ENCODE measurements at regions not wholly inside any gene's neighbourhood (a gene's known extent, or its start where the extent isn't known, plus 50 kb on each side); places are given as distances from the start of the nearest gene placed in this dataset.
"Not testable (repeated sequence)": the region's sequence is repeated elsewhere in the genome, so short reads cannot be mapped to it uniquely, and the experiment has no call there.

DNA sequence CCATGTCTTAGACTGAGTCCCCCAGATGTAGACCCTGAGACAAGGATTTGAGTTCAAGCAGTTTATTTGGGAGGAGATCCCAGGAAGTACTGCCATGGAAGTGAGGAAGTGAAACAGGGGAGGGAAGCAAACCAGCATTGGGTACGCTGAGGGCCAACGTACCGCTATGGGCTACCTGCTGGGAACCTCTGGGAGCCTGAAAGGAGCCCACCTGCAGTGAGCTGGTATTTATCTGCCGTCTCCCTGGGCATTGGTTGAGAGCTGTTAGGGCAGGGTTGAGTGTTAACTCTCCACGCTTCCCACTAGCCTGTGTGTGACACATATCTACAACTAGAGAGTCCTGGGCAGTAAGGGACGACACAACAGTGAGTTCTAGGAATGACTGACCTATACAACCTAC lies 131.6 kb upstream of the SLC24A2 start:
- ATAC-seq (replicated peaks in 1 of 2) = no peak
- H3K4me3 Mint-ChIP-seq = no peak overlapping the region
- H3K36me3 Mint-ChIP-seq (ENCODE audit: insufficient read depth in 2 of 2) = no peaks in the 10 kb centered on the region
- no peaks in the 10 kb centered on the region for H3K9me3 Mint-ChIP-seq
- no peak for DNase-seq
- H3K27me3 Mint-ChIP-seq (ENCODE audit: low read depth) = peaks cover 35% of the 10 kb centered on the region
- no peak overlapping the region for H3K27ac Mint-ChIP-seq
- peaks cover 3% of the 10 kb centered on the region for H3K4me1 Mint-ChIP-seq (ENCODE audit: low read depth)

DNA sequence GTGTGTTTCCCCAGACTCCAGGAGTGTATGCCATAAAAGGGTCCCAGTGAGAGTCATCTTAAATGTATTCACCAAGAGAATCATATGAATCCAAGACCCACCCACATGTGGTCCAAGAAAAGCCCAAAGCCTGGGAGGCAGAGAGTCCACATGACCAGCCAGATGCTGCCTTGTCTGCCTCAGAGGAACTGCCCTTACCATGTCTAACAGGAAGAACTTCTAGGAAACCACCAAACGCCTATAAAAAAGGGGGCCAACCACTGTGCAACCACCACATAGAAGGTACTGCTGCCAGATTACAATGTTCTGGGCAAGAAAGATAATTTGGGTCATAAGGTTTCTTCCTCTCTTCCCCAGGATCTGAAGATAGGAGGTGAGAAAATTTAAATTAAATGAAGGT lies 129.8 kb upstream of the SLC24A2 start:
- Mint-ChIP-seq H3K27ac (no peak overlapping the region), H3K4me1 (ENCODE audit: low read depth) (no peaks in the 10 kb centered on the region), H3K36me3 (ENCODE audit: insufficient read depth in 2 of 2) (no peaks in the 10 kb centered on the region), H3K4me3 (no peak overlapping the region), H3K9me3 (no peaks in the 10 kb centered on the region), H3K27me3 (ENCODE audit: low read depth) (peaks cover 18% of the 10 kb centered on the region)
- ATAC-seq (replicated peaks in 1 of 2) (no peak), DNase-seq (no peak)

DNA sequence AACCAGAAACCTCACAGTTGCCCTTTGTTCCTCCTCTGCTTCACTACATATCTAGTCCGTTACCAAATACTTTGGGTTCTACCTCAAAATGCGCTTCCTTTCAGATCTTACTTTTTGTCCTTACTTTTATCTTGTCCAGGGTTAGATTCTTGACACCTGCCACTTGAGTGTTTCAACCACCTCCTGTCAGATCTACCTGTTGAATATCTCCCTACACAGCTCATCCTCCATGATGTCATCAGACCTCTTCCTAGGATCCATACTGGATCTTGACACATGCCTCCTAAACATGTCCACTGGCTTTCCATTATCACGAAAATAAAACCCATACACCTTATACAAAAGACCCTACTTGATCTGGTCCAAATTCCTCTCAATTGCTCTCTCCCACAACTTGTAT lies 125.2 kb upstream of the SLC24A2 start:
- no peaks in the 10 kb centered on the region for H3K36me3 Mint-ChIP-seq (ENCODE audit: insufficient read depth in 2 of 2)
- DNase-seq (no peak), ATAC-seq (replicated peaks in 1 of 2) (no peak)
- H3K9me3 Mint-ChIP-seq = no peaks in the 10 kb centered on the region
- H3K27ac Mint-ChIP-seq = no peak overlapping the region
- peaks cover 10% of the 10 kb centered on the region for H3K27me3 Mint-ChIP-seq (ENCODE audit: low read depth)
- H3K4me1 Mint-ChIP-seq (ENCODE audit: low read depth) = no peaks in the 10 kb centered on the region
- H3K4me3 Mint-ChIP-seq = no peak overlapping the region

DNA sequence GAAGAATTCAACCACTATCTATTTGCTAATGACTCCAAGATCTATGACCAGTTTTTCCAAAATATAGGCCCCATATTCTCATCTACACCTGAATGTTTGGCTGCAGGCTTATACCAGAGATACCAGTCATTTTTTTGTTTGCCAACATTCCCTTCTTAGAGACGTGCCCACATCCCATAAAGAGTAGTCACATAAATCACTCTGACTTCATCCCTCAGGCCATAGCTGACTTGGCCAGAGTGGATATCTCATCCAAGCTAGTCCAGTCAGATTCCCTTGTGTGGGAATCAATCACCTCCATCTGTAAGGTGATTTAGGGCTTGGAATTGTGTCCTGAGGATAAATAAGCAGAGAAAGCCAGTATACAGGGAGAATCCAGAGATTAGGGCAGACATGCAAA lies 124.3 kb upstream of the SLC24A2 start:
- Mint-ChIP-seq H3K36me3 (ENCODE audit: insufficient read depth in 2 of 2) (no peaks in the 10 kb centered on the region), H3K4me1 (ENCODE audit: low read depth) (no peaks in the 10 kb centered on the region), H3K4me3 (no peak overlapping the region), H3K27me3 (ENCODE audit: low read depth) (peaks cover 2% of the 10 kb centered on the region), H3K27ac (no peak overlapping the region), H3K9me3 (no peaks in the 10 kb centered on the region)
- ATAC-seq (replicated peaks in 1 of 2) (no peak), DNase-seq (no peak)

DNA sequence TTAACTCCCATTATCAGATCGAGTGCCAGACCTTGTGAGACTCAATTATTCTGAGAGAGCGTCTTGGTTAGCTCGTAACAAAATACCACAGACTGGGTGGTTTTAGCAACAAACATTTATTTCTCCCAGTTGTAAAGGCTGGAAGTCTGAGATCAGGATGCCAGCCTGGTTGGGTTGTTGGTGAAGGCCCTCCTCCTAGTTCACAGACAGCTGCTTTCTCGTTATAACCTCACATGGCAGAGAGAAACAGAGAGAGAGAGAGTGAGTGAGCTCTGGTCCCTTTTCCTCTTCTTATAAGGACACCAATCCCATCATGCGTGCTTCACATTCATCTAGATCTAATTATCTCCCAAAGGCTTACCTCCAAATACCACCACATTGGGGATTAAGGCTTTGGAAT lies 114.2 kb upstream of the SLC24A2 start:
- Mint-ChIP-seq H3K9me3 (peaks cover 0 to 2% of the 10 kb centered on the region in 2 donors), H3K4me1 (ENCODE audit: low read depth) (no peaks in the 10 kb centered on the region), H3K27me3 (ENCODE audit: low read depth) (no peaks in the 10 kb centered on the region), H3K4me3 (no peak overlapping the region), H3K27ac (no peak overlapping the region), H3K36me3 (ENCODE audit: insufficient read depth in 2 of 2) (peaks cover 0 to 2% of the 10 kb centered on the region in 2 donors)
- DNase-seq (no peak), ATAC-seq (replicated peaks in 1 of 2) (no peak)

DNA sequence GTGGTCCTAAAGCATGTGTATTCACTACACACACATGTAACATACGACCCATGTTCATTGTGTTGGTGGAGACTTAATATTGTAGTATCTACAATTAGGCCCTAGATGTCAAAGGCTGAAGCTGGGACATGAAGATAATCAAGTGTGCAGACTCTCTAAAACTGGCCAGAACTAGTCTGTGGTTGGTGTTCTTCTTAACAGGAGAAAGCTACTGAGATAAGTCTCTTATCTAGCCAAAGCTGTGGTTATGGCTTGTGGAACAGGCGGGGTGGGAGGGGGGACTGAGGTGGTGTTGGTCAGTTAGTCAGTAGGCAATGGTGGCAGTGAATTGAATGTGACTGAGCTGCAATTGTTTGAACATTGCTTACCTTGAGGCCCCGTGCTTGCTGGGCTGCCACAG lies 112.7 kb upstream of the SLC24A2 start:
- no peaks in the 10 kb centered on the region for H3K27me3 Mint-ChIP-seq (ENCODE audit: low read depth)
- no peak overlapping the region for H3K27ac Mint-ChIP-seq
- DNase-seq (no peak), ATAC-seq (replicated peaks in 1 of 2) (no peak)
- H3K9me3 Mint-ChIP-seq = no peaks in the 10 kb centered on the region
- H3K4me1 Mint-ChIP-seq (ENCODE audit: low read depth) = no peaks in the 10 kb centered on the region
- no peaks in the 10 kb centered on the region for H3K36me3 Mint-ChIP-seq (ENCODE audit: insufficient read depth in 2 of 2)
- H3K4me3 Mint-ChIP-seq = no peak overlapping the region

DNA sequence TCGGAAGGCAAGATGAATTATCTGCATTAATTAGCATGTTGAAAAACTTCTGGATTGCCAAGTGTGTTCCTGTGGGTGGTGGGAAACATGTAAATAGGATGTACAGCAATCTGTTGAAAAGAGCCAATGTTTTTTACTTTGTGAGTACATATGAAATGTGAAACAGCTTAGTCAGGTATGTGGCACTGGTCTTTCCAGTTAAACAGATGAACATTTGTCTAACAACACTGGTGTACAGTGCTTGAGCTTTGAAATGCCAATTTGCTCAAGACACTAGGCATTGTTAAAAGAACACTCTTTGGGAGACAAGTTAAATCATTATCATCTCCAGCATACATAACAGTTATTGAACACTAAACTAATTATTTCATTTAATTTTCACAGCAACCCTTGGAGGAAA lies 107.3 kb upstream of the SLC24A2 start:
- Mint-ChIP-seq H3K27me3 (ENCODE audit: low read depth) (no peaks in the 10 kb centered on the region), H3K36me3 (ENCODE audit: insufficient read depth in 2 of 2) (no peaks in the 10 kb centered on the region), H3K4me1 (ENCODE audit: low read depth) (no peaks in the 10 kb centered on the region), H3K9me3 (no peaks in the 10 kb centered on the region), H3K4me3 (no peak overlapping the region), H3K27ac (no peak overlapping the region)
- ATAC-seq (replicated peaks in 1 of 2) (no peak), DNase-seq (no peak)

DNA sequence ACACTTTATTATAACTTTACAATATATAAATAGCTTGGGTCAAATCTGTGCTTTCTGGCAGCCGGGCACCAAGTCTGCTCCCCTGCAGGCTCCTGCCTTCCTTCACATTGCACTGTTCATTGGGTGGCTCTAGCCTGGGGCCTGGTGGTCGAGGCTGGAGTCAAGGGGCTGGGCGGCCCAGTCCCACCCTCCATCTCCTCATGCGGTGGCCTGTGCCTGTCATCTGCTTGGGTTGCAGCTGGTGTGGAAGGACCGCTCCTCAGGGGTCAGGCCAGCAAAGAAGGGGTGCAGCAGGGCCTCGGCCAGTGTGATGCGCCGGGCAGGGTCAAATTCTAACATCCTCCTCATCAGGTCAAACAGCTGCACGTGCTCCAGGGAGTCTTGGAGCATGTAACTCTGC lies 106.7 kb upstream of the SLC24A2 start:
- not testable (repeated sequence) for DNase-seq; H3K27me3 Mint-ChIP-seq (ENCODE audit: low read depth); H3K36me3 Mint-ChIP-seq (ENCODE audit: insufficient read depth in 2 of 2); H3K27ac Mint-ChIP-seq; H3K9me3 Mint-ChIP-seq; H3K4me3 Mint-ChIP-seq; ATAC-seq (replicated peaks in 1 of 2); H3K4me1 Mint-ChIP-seq (ENCODE audit: low read depth)

DNA sequence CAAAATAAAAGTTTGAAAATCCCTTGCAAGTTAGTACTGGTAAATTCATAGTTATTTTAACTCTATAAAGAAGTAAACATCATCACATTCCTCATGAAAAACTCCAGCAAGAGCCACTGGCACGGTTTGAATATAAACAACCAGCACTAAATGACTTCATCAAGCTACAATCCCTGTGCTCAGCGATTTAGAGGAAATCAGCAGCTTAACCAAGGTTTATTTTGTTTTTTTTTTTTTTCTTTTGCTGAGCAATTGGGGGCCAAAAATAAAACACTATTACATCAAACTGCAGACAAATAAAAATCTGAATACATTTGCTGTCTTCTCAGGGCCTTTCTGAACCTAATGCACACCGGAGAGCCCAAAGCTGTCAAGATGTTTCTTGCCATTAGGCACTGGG lies 106.2 kb upstream of the SLC24A2 start:
- no peak for DNase-seq
- Mint-ChIP-seq H3K27ac (no peak overlapping the region), H3K36me3 (ENCODE audit: insufficient read depth in 2 of 2) (no peaks in the 10 kb centered on the region), H3K4me1 (ENCODE audit: low read depth) (no peaks in the 10 kb centered on the region), H3K27me3 (ENCODE audit: low read depth) (no peaks in the 10 kb centered on the region), H3K4me3 (no peak overlapping the region), H3K9me3 (no peaks in the 10 kb centered on the region)
- no peak for ATAC-seq (replicated peaks in 1 of 2)

DNA sequence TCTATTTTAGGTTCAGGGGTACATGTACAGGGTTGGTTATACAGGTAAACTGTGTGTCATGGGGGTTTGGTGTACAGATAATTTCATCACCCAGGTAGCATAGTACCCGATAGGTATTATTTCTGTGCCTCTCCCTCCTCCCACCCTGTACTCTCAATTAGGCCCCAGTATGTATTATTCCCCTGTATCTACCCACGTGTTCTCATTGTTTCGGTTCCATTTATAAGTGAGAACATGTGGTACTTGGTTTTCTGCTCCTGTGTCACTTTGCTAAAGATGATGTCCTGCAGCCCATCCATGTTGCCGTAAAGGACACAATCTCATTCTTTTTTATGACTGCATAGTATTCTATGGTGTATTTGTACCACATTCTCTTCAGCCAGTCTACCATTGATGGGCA lies 96.8 kb upstream of the SLC24A2 start:
- no peak overlapping the region for H3K27ac Mint-ChIP-seq
- H3K4me1 Mint-ChIP-seq (ENCODE audit: low read depth) = no peaks in the 10 kb centered on the region
- DNase-seq (no peak), ATAC-seq (replicated peaks in 1 of 2) (no peak)
- no peak overlapping the region for H3K4me3 Mint-ChIP-seq
- H3K36me3 Mint-ChIP-seq (ENCODE audit: insufficient read depth in 2 of 2) = peaks cover 0 to 2% of the 10 kb centered on the region in 2 donors
- peaks cover 4% of the 10 kb centered on the region in 2 donors for H3K9me3 Mint-ChIP-seq
- peaks cover 1% of the 10 kb centered on the region for H3K27me3 Mint-ChIP-seq (ENCODE audit: low read depth)

DNA sequence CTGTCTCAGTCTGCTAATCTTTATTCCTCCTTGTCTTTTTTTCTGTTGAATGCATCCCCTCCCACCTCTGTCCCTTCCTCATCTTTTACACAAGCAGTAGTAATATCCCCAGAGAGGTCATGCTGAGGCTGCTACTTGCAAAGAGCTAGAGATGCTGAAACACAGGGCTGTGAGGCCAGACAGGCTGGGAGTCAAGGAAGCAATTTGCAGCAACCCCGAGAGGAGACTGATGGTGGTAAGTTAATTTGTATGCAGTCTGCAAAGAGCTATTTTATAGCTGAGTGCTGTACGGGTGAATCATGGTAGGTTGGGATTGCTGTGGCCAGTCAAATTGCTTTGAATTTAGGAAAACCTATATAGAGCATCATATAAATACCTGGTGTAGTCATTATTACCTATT lies 90.2 kb upstream of the SLC24A2 start:
- ATAC-seq (replicated peaks in 1 of 2) (no peak), DNase-seq (no peak)
- no peaks in the 10 kb centered on the region for H3K36me3 Mint-ChIP-seq (ENCODE audit: insufficient read depth in 2 of 2)
- no peak overlapping the region for H3K27ac Mint-ChIP-seq
- H3K4me1 Mint-ChIP-seq (ENCODE audit: low read depth) = peaks cover 4% of the 10 kb centered on the region
- no peaks in the 10 kb centered on the region for H3K9me3 Mint-ChIP-seq
- H3K27me3 Mint-ChIP-seq (ENCODE audit: low read depth) = peaks cover 16% of the 10 kb centered on the region
- H3K4me3 Mint-ChIP-seq = no peak overlapping the region

DNA sequence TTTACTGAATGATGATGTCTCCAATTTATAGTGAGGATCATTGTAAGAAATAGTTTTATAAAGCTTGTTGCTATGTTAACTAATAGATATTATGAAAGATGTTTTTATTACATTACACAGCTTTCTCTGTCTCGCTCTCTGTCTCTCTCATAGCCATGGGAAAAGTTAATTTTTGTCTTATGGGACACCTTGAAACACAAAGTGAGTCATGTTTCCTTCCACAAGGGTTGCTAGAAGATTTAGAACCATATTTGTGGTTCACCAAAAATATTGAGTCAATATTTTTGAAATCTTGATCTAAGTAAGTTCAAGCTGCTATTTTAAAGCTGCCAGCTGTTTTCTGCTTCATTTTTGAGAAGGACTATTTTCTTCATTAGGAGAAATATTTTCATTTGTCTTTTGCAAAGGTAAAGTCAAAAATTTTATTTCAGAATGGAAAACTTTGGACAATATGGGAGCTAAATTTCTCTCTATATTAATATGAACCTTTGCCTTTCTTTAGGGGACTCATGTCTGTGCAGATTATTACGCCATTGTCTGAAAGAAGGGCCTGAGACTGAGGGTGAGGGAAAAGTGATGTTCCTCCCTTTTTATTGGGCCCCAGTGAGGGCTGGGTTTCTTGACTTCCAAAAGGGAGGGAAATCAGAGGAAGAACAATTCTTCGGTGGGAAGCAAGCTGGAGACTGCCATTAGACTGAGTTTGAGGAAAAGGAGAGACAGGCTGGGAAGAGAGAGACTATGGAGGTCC lies 87.9 kb upstream of the SLC24A2 start:
- DNase-seq (no peak), ATAC-seq (replicated peaks in 1 of 2) (no peak)
- Mint-ChIP-seq H3K4me3 (no peak overlapping the region), H3K9me3 (peaks cover 5% of the 10 kb centered on the region in 2 donors), H3K36me3 (ENCODE audit: insufficient read depth in 2 of 2) (peaks cover 0 to 6% of the 10 kb centered on the region in 2 donors), H3K4me1 (ENCODE audit: low read depth) (peaks cover 4% of the 10 kb centered on the region), H3K27ac (no peak overlapping the region), H3K27me3 (ENCODE audit: low read depth) (peaks cover 21% of the 10 kb centered on the region)

DNA sequence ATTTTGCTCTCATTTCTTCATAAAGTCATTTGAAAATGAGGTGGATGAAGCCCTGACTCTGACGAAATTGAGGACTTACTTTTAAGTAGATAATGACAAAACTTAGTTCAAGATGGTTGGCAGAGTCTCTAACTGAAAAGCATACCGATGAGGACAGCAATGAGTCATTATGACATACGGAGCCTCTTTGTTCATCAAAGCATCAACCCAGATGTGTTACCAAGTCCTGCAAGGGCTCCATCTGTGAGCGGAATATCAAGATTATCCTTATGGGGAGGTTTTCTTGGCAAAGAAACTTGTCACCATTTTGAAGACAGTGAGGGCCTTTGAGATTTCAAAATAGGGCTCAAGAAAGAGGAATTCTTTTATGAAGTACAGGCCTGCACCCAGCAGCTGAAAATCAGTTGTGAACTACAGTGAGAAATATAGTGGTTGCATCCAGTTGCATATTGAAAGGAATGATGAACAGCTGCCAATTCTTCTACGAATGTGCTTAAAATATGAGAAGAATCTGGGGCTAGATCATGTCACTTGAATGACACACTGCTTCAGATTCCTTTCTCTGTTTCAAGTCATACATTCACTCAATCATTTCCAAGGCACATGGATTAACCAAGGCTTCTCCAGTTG lies 86.6 kb upstream of the SLC24A2 start:
- Mint-ChIP-seq H3K9me3 (peaks cover 5 to 8% of the 10 kb centered on the region in 2 donors), H3K36me3 (ENCODE audit: insufficient read depth in 2 of 2) (peaks cover 2 to 6% of the 10 kb centered on the region in 2 donors), H3K27me3 (ENCODE audit: low read depth) (peaks cover 17% of the 10 kb centered on the region), H3K4me1 (ENCODE audit: low read depth) (peaks cover 4% of the 10 kb centered on the region), H3K27ac (no peak overlapping the region), H3K4me3 (no peak overlapping the region)
- DNase-seq (no peak), ATAC-seq (replicated peaks in 1 of 2) (no peak)

DNA sequence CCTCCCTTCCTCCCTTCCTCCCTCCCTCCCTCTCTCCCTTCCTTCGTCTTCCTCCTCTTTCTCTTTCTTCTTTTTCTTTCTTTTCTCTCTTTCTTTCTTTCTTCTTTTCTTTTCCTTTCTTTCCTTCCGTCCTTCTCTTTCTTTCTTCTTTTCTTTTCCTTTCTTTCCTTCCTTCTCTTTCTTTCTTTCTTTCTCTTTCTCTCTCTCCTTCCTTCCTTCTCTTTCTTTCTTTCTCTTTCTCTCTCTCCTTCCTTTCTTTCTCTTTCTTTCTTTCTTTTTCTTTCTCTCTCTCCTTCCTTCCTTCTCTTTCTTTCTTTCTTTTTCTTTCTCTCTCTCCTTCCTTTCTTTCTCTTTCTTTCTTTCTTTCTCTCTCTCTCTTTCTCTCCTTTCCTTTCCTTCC lies 84.4 kb upstream of the SLC24A2 start:
- H3K36me3 Mint-ChIP-seq (ENCODE audit: insufficient read depth in 2 of 2); H3K9me3 Mint-ChIP-seq; H3K4me3 Mint-ChIP-seq; H3K27ac Mint-ChIP-seq; DNase-seq; H3K4me1 Mint-ChIP-seq (ENCODE audit: low read depth); ATAC-seq (replicated peaks in 1 of 2): not testable (repeated sequence)
- peaks cover 14% of the 10 kb centered on the region for H3K27me3 Mint-ChIP-seq (ENCODE audit: low read depth)

All from activated T-cell treated with anti-CD3 and anti-CD28 coated beads, Interleukin-2, amount 50 U/mL, for 72 hours (primary cell).